Fibroblast of lung (primary cell): ENCODE measurements at regions not wholly inside any gene's neighbourhood (a gene's known extent, or its start where the extent isn't known, plus 50 kb on each side); places are given as distances from the start of the nearest gene placed in this dataset.

Source experiments
- DNase-seq, 2 donors: peaks; one replicate each; pipeline versions ENCODE4 v3.0.0 to v3.0.0-alpha.2; 2010; ENCODE audit warnings: low read depth in 2 of 2
- H2AFZ ChIP-seq: 2 replicates; pipeline ENCODE4 v1.5.1; 2012; ENCODE audit warnings: low read length, control low read depth, inconsistent platforms
- H3K27ac ChIP-seq: 2 replicates; pipeline ENCODE4 v1.5.1; 2011; ENCODE audit warnings: low read length, control low read depth; ENCODE audit not compliant: insufficient read depth
- H3K27me3 ChIP-seq: 2 replicates; pipeline ENCODE4 v1.5.1; 2011; ENCODE audit warnings: mild to moderate bottlenecking, low read length; ENCODE audit not compliant: control insufficient read depth, insufficient read depth
- H3K36me3 ChIP-seq: 2 replicates; pipeline ENCODE4 v1.5.1; 2011; ENCODE audit warnings: low read length; ENCODE audit not compliant: control insufficient read depth, insufficient read depth
- H3K4me1 ChIP-seq: 2 replicates; pipeline ENCODE4 v1.5.1; 2011; ENCODE audit warnings: low read length; ENCODE audit not compliant: control insufficient read depth, insufficient read depth; ENCODE audit errors: extremely low read depth
- H3K4me2 ChIP-seq: 2 replicates; pipeline ENCODE4 v1.5.1; 2011; ENCODE audit warnings: low read length, control low read depth; ENCODE audit not compliant: insufficient read depth; ENCODE audit errors: extremely low read depth
- H3K4me3 ChIP-seq, 4 experiments: fragments of 200-600 bp in 1 of 4; sonication (generic) in 1 of 4; replicated peaks in 1 of 4; 2 replicates each; pipeline ENCODE4 v1.5.1; 2011 to 2016; ENCODE audit warnings: low read length in 4 of 4, low read depth in 3 of 4, mild to moderate bottlenecking in 3 of 4, control low read depth in 2 of 4, inconsistent platforms in 1 of 4, mixed read lengths in 1 of 4; ENCODE audit not compliant: insufficient read depth in 1 of 4; ENCODE audit errors: control extremely low read depth in 1 of 4
- H3K79me2 ChIP-seq: 2 replicates; pipeline ENCODE4 v1.5.1; 2012; ENCODE audit warnings: mild to moderate bottlenecking, low read length, inconsistent platforms; ENCODE audit not compliant: control insufficient read depth, insufficient read depth
- H3K9ac ChIP-seq: 2 replicates; pipeline ENCODE4 v1.5.1; 2011; ENCODE audit warnings: mild to moderate bottlenecking, low read length, control low read depth; ENCODE audit not compliant: insufficient read depth
- H3K9me3 ChIP-seq: 2 replicates; pipeline ENCODE4 v1.5.1; 2012; ENCODE audit warnings: low read depth, low read length; ENCODE audit not compliant: control insufficient read depth, insufficient read depth
- H4K20me1 ChIP-seq: 2 replicates; pipeline ENCODE4 v1.5.1; 2011; ENCODE audit warnings: low read length; ENCODE audit not compliant: control insufficient read depth, insufficient read depth; ENCODE audit errors: extremely low read depth
- EZH2 ChIP-seq: IDR thresholded peaks from 2 replicates; pipeline ENCODE4 v1.5.1; 2012; ENCODE audit warnings: low read length, control low read depth, mild to moderate bottlenecking; ENCODE audit errors: missing control alignments
- TF ChIP-seq, protein P1 (sequence below), 2 donors: IDR thresholded peaks in 1 of 2; conservative IDR thresholded peaks in 1 of 2; 1 replicate in 1 of 2; 2 replicates in 1 of 2; pipeline ENCODE4 v1.5.1; 2011 to 2012; ENCODE audit warnings: low read length in 2 of 2, control low read depth in 1 of 2, inconsistent platforms in 1 of 2, low read depth in 1 of 2, mild to moderate bottlenecking in 1 of 2

DNA sequence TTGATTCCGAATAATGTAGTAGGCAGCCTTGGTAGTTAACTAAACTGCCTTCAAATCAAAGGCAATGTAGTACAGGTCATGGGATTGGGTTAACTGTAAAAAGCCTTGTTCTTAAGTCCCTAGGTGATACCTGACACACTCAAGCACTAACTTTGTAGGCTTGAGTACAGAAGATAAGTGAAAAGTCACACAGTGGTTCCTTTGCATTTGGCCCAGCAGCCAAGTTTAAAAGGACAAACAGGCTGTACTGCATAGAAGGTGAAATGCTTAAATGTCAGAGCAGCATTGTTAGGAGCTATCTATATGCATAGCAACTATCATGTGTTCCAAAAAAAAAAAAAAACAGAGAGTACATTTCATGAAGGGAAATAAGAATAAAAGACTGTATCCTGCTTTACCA lies 178.4 kb downstream of the ATOH1 start:
- H2AFZ ChIP-seq = no peak overlapping the region
- no peak overlapping the region for H3K4me2 ChIP-seq
- no peak overlapping the region for H3K9ac ChIP-seq
- no peak for TF ChIP-seq EZH2
- TF ChIP-seq, protein P1, sequence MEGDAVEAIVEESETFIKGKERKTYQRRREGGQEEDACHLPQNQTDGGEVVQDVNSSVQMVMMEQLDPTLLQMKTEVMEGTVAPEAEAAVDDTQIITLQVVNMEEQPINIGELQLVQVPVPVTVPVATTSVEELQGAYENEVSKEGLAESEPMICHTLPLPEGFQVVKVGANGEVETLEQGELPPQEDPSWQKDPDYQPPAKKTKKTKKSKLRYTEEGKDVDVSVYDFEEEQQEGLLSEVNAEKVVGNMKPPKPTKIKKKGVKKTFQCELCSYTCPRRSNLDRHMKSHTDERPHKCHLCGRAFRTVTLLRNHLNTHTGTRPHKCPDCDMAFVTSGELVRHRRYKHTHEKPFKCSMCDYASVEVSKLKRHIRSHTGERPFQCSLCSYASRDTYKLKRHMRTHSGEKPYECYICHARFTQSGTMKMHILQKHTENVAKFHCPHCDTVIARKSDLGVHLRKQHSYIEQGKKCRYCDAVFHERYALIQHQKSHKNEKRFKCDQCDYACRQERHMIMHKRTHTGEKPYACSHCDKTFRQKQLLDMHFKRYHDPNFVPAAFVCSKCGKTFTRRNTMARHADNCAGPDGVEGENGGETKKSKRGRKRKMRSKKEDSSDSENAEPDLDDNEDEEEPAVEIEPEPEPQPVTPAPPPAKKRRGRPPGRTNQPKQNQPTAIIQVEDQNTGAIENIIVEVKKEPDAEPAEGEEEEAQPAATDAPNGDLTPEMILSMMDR (conservative IDR thresholded peaks at IDR 0.05 in 1 of 2, IDR thresholded peaks at IDR 0.05 in 1 of 2; ENCODE audit: low read depth in 1 of 2, low read length in 2 of 2) = no peak
- DNase-seq = no peak
- H3K4me1 ChIP-seq = no peaks in the 10 kb centered on the region
- H3K27me3 ChIP-seq = no peaks in the 10 kb centered on the region
- no peak overlapping the region for H3K4me3 ChIP-seq
- H3K9me3 ChIP-seq = no peaks in the 10 kb centered on the region
- H3K79me2 ChIP-seq = no peaks in the 10 kb centered on the region
- no peaks in the 10 kb centered on the region for H3K36me3 ChIP-seq
- no peaks in the 10 kb centered on the region for H4K20me1 ChIP-seq
- no peak overlapping the region for H3K27ac ChIP-seq

DNA sequence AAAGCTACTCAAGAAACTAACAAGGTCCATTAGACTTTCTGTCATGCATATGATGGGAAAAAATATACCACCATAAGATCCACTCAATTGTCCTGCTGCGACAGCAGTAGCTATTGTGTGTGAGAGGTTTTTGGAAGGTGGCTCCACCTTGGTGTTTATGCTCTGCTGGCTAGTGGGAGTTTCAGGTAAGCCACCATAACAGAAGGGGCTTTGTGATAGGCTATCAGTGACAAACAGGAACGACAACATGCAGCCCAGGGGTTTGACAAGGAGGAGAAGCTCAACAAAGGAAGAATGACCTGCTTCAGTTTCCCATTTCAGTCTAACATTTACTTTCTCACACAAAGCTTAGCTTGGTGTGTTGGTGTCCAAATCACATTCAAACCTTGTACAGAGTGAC lies 182.6 kb downstream of the ATOH1 start:
- Histone ChIP-seq H3K4me1 (no peaks in the 10 kb centered on the region), H2AFZ (no peak overlapping the region), H4K20me1 (no peaks in the 10 kb centered on the region), H3K9ac (no peak overlapping the region), H3K9me3 (no peaks in the 10 kb centered on the region), H3K36me3 (no peaks in the 10 kb centered on the region), H3K79me2 (no peaks in the 10 kb centered on the region), H3K27ac (no peak overlapping the region), H3K4me3 (no peak overlapping the region), H3K27me3 (no peaks in the 10 kb centered on the region), H3K4me2 (no peak overlapping the region)
- TF ChIP-seq, protein P1 (conservative IDR thresholded peaks at IDR 0.05 in 1 of 2, IDR thresholded peaks at IDR 0.05 in 1 of 2; ENCODE audit: low read depth in 1 of 2, low read length in 2 of 2) = no peak
- no peak for TF ChIP-seq EZH2
- DNase-seq = no peak

DNA sequence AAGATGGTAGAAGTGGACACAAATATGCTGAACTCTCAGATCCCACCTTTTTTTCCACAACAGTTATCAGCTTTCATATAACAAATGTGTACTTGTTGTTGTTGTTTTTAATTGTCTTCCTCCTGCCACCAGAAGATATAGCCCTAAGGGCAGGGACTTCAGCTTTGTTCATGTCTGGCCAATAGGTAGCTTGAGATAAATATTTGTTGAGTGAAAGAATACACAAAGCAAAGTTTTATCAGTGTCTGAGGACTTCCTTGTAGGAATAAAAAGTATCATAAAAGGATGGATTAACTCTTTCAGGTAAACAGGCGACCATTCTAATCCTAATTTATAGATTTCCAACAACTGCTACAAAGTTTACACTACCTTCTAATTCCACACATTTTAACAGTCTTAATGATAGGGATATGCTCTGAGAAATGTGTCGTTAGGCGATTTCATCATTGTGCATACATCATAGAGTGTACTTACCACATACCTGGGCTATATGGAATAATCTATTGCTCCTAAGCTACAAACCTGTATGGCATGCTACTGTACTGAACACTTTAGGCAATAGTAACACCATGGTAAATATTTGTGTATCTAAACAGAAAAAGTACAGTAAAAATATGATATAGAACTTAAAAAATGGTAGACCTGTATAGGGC lies 186.1 kb downstream of the ATOH1 start:
- no peak overlapping the region for H3K4me2 ChIP-seq
- DNase-seq = no peak
- no peaks in the 10 kb centered on the region for H3K9me3 ChIP-seq

More for the DNA sequence above, 186.1 kb downstream of the ATOH1 start:
- no peaks in the 10 kb centered on the region for H3K79me2 ChIP-seq
- no peaks in the 10 kb centered on the region for H3K27me3 ChIP-seq
- H3K36me3 ChIP-seq = no peaks in the 10 kb centered on the region
- H4K20me1 ChIP-seq = no peaks in the 10 kb centered on the region
- TF ChIP-seq, protein P1 (conservative IDR thresholded peaks at IDR 0.05 in 1 of 2, IDR thresholded peaks at IDR 0.05 in 1 of 2; ENCODE audit: low read depth in 1 of 2, low read length in 2 of 2) = no peak
- TF ChIP-seq EZH2 = no peak
- no peak overlapping the region for H3K27ac ChIP-seq
- H3K4me1 ChIP-seq = no peaks in the 10 kb centered on the region
- H3K9ac ChIP-seq = no peak overlapping the region
- H2AFZ ChIP-seq = no peak overlapping the region
- H3K4me3 ChIP-seq = no peak overlapping the region
